Fibroblast of lung (primary cell): ENCODE measurements at regions not wholly inside any gene's neighbourhood (a gene's known extent, or its start where the extent isn't known, plus 50 kb on each side); places are given as distances from the start of the nearest gene placed in this dataset.
"Not testable (repeated sequence)": the region's sequence is repeated elsewhere in the genome, so short reads cannot be mapped to it uniquely, and the experiment has no call there.

Experiments used
- DNase-seq, 2 donors: peaks; one replicate each; pipeline versions ENCODE4 v3.0.0 to v3.0.0-alpha.2; 2010; ENCODE audit warnings: low read depth in 2 of 2
- H2AFZ ChIP-seq: 2 replicates; pipeline ENCODE4 v1.5.1; 2012; ENCODE audit warnings: low read length, control low read depth, inconsistent platforms
- H3K27ac ChIP-seq: 2 replicates; pipeline ENCODE4 v1.5.1; 2011; ENCODE audit warnings: low read length, control low read depth; ENCODE audit not compliant: insufficient read depth
- H3K27me3 ChIP-seq: 2 replicates; pipeline ENCODE4 v1.5.1; 2011; ENCODE audit warnings: mild to moderate bottlenecking, low read length; ENCODE audit not compliant: control insufficient read depth, insufficient read depth
- H3K36me3 ChIP-seq: 2 replicates; pipeline ENCODE4 v1.5.1; 2011; ENCODE audit warnings: low read length; ENCODE audit not compliant: control insufficient read depth, insufficient read depth
- H3K4me1 ChIP-seq: 2 replicates; pipeline ENCODE4 v1.5.1; 2011; ENCODE audit warnings: low read length; ENCODE audit not compliant: control insufficient read depth, insufficient read depth; ENCODE audit errors: extremely low read depth
- H3K4me2 ChIP-seq: 2 replicates; pipeline ENCODE4 v1.5.1; 2011; ENCODE audit warnings: low read length, control low read depth; ENCODE audit not compliant: insufficient read depth; ENCODE audit errors: extremely low read depth
- H3K4me3 ChIP-seq, 4 experiments: fragments of 200-600 bp in 1 of 4; sonication (generic) in 1 of 4; replicated peaks in 1 of 4; 2 replicates each; pipeline ENCODE4 v1.5.1; 2011 to 2016; ENCODE audit warnings: low read length in 4 of 4, low read depth in 3 of 4, mild to moderate bottlenecking in 3 of 4, control low read depth in 2 of 4, inconsistent platforms in 1 of 4, mixed read lengths in 1 of 4; ENCODE audit not compliant: insufficient read depth in 1 of 4; ENCODE audit errors: control extremely low read depth in 1 of 4
- H3K79me2 ChIP-seq: 2 replicates; pipeline ENCODE4 v1.5.1; 2012; ENCODE audit warnings: mild to moderate bottlenecking, low read length, inconsistent platforms; ENCODE audit not compliant: control insufficient read depth, insufficient read depth
- H3K9ac ChIP-seq: 2 replicates; pipeline ENCODE4 v1.5.1; 2011; ENCODE audit warnings: mild to moderate bottlenecking, low read length, control low read depth; ENCODE audit not compliant: insufficient read depth
- H3K9me3 ChIP-seq: 2 replicates; pipeline ENCODE4 v1.5.1; 2012; ENCODE audit warnings: low read depth, low read length; ENCODE audit not compliant: control insufficient read depth, insufficient read depth
- H4K20me1 ChIP-seq: 2 replicates; pipeline ENCODE4 v1.5.1; 2011; ENCODE audit warnings: low read length; ENCODE audit not compliant: control insufficient read depth, insufficient read depth; ENCODE audit errors: extremely low read depth
- EZH2 ChIP-seq: IDR thresholded peaks from 2 replicates; pipeline ENCODE4 v1.5.1; 2012; ENCODE audit warnings: low read length, control low read depth, mild to moderate bottlenecking; ENCODE audit errors: missing control alignments
- TF ChIP-seq, protein P1 (sequence below), 2 donors: IDR thresholded peaks in 1 of 2; conservative IDR thresholded peaks in 1 of 2; 1 replicate in 1 of 2; 2 replicates in 1 of 2; pipeline ENCODE4 v1.5.1; 2011 to 2012; ENCODE audit warnings: low read length in 2 of 2, control low read depth in 1 of 2, inconsistent platforms in 1 of 2, low read depth in 1 of 2, mild to moderate bottlenecking in 1 of 2

DNA sequence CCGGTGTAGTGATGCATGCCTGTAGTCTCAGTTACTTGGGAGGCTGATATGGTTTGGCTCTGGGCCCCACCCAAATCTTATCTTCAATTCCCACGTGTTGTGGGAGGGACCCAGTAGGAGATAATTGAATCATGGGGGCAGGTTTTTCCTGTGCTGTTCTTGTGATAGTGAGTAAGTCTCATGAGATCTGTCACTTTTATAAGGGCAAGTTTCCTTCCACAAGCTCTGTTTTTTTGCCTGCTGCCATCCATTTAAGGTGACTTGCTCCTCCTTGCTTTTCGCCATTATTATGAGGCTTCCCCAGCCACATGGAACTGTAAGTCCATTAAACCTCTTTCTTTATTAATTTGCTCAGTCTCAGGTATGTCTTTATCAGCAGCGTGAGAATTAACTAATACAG is 566.7 kb upstream of the NECTIN3 start:
- H2AFZ ChIP-seq: no peak overlapping the region
- no peaks in the 10 kb centered on the region for H3K36me3 ChIP-seq
- H3K27ac ChIP-seq: no peak overlapping the region
- no peaks in the 10 kb centered on the region for H4K20me1 ChIP-seq
- TF ChIP-seq EZH2: no peak
- TF ChIP-seq, protein P1, sequence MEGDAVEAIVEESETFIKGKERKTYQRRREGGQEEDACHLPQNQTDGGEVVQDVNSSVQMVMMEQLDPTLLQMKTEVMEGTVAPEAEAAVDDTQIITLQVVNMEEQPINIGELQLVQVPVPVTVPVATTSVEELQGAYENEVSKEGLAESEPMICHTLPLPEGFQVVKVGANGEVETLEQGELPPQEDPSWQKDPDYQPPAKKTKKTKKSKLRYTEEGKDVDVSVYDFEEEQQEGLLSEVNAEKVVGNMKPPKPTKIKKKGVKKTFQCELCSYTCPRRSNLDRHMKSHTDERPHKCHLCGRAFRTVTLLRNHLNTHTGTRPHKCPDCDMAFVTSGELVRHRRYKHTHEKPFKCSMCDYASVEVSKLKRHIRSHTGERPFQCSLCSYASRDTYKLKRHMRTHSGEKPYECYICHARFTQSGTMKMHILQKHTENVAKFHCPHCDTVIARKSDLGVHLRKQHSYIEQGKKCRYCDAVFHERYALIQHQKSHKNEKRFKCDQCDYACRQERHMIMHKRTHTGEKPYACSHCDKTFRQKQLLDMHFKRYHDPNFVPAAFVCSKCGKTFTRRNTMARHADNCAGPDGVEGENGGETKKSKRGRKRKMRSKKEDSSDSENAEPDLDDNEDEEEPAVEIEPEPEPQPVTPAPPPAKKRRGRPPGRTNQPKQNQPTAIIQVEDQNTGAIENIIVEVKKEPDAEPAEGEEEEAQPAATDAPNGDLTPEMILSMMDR (conservative IDR thresholded peaks at IDR 0.05 in 1 of 2, IDR thresholded peaks at IDR 0.05 in 1 of 2; ENCODE audit: low read depth in 1 of 2, low read length in 2 of 2): no peak
- H3K4me2 ChIP-seq: no peak overlapping the region
- H3K79me2 ChIP-seq: no peaks in the 10 kb centered on the region
- no peaks in the 10 kb centered on the region for H3K4me1 ChIP-seq
- H3K27me3 ChIP-seq: no peaks in the 10 kb centered on the region
- no peak overlapping the region for H3K9ac ChIP-seq
- no peak for DNase-seq
- no peak overlapping the region for H3K4me3 ChIP-seq
- H3K9me3 ChIP-seq: no peaks in the 10 kb centered on the region

DNA sequence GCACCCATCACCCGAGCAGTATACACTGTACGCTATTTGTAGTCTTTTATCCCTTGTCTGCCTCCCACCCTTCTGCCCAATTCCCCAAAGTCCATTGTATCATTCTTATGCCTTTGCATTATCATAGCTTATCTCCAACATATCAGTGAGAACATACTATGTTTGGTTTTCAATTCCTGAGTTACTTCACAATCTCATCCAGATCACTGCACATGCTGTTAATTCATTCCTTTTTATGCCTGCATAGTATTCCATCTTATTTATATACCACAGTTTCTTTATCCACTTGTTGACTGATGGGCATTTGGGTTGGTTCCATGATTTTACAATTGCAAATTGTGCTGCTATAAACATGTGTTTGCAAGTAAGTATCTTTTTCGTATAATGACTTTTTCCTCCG is 564.7 kb upstream of the NECTIN3 start:
- Histone ChIP-seq H3K4me2 (no peak overlapping the region), H3K9me3 (no peaks in the 10 kb centered on the region), H3K4me3 (no peak overlapping the region), H3K36me3 (no peaks in the 10 kb centered on the region), H2AFZ (no peak overlapping the region), H4K20me1 (no peaks in the 10 kb centered on the region), H3K9ac (no peak overlapping the region), H3K27ac (no peak overlapping the region), H3K27me3 (no peaks in the 10 kb centered on the region), H3K79me2 (no peaks in the 10 kb centered on the region), H3K4me1 (no peaks in the 10 kb centered on the region)
- TF ChIP-seq EZH2: no peak
- DNase-seq: no peak

DNA sequence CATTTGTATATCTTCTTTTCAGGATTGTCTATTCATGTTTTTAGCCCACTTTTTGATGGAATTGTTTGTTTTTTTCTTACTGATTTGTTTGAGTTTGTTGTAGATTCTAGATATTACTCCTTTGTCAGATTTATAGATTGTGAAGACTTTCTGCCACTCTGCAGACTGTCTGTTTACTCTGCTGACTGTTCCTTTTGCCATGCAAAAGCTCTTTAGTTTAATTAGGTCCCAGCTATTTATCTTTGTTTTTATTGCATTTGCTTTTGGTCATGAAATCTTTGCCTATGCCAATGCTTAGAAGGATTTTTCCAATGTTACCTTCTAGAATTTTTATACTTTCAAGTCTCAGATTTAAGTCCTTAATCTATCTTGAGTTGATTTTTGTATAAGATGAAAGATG is 564.0 kb upstream of the NECTIN3 start:
- not testable (repeated sequence) for H4K20me1 ChIP-seq, DNase-seq, H3K4me1 ChIP-seq, H3K36me3 ChIP-seq, H3K79me2 ChIP-seq, H3K27ac ChIP-seq, H2AFZ ChIP-seq, H3K27me3 ChIP-seq, H3K9me3 ChIP-seq, H3K9ac ChIP-seq, H3K4me2 ChIP-seq, H3K4me3 ChIP-seq

DNA sequence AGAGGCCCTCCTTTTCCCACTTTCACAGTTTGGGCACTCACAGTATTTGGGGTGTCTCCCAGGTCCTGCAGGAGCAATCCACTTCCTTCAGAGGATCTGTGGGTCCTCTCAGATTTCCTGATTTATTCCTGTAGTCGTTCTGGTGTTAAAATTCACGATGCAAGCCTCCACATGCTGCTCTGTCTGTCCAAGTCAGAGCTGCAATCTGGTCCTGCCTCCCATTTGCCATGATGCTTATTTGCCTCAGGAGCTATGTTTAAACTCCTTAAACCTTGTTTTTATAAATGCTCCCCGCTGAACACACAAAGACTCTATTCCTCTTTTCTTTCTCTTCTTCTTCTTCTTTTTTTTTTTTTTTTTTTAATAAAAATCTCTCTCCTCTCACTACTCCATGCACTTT is 558.7 kb upstream of the NECTIN3 start:
- Histone ChIP-seq H3K9ac (no peak overlapping the region), H2AFZ (no peak overlapping the region)
- DNase-seq: no peak

More for the DNA sequence above, 558.7 kb upstream of the NECTIN3 start:
- H3K27me3 ChIP-seq: no peaks in the 10 kb centered on the region
- H4K20me1 ChIP-seq: no peaks in the 10 kb centered on the region
- no peaks in the 10 kb centered on the region for H3K79me2 ChIP-seq
- no peaks in the 10 kb centered on the region for H3K36me3 ChIP-seq
- H3K4me1 ChIP-seq: no peaks in the 10 kb centered on the region
- no peak overlapping the region for H3K4me2 ChIP-seq
- H3K9me3 ChIP-seq: no peaks in the 10 kb centered on the region
- no peak for TF ChIP-seq EZH2
- TF ChIP-seq, protein P1 (conservative IDR thresholded peaks at IDR 0.05 in 1 of 2, IDR thresholded peaks at IDR 0.05 in 1 of 2; ENCODE audit: low read depth in 1 of 2, low read length in 2 of 2): no peak
- no peak overlapping the region for H3K27ac ChIP-seq
- H3K4me3 ChIP-seq: no peak overlapping the region
